Fibroblast of skin of right quadriceps (primary cell): ENCODE measurements at regions not wholly inside any gene's neighbourhood (a gene's known extent, or its start where the extent isn't known, plus 50 kb on each side); places are given as distances from the start of the nearest gene placed in this dataset.
"Not testable (repeated sequence)": the region's sequence is repeated elsewhere in the genome, so short reads cannot be mapped to it uniquely, and the experiment has no call there.

Source experiments
- DNase-seq: peaks from one replicate; pipeline ENCODE4 v3.0.0-alpha.2; 2013

DNA sequence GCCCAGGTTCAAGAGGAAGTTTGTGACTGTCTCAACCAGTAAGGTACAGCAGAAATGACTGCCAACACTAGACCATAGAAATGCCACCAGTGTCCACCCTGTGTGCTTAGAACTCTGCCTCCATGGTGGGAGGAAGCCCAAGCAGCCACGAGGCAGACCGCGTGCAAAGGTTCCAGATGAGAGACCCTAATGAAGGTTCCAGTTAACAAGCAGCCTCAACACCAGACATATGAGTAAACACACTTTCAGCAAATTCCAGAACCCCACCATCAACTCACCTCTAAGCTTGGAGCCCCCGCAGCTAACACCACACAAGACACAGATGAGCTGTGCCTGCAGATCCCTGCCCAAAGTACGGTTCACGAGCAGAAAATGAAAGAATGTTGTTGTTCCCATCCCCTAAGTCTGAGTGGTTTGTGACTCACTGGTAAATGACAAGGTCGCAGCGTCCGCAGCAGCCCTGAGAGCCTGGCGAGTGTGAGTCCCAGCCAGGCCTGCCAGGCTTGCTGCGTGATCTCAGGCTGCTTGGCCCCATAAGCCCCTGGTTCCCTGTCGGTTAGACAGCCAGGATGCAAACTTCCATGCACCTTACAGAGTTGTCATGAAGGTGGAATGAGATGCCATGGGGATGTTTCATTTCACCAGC is 193.7 kb downstream of the C16orf95 start:
- no peak for DNase-seq

DNA sequence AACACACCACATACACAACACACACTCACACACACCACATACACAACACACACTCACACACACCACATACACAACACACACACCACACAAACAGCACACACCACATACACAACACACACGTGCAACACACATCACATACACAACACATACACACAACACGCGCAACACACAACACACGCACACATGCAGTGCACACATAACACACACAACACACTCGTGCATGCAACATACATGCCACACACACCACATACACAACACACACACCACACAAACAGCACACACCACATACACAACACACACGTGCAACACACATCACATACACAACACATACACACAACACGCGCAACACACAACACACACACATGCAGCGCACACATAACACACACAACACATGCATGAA is 192.8 kb downstream of the C16orf95 start:
- not testable (repeated sequence) for DNase-seq

DNA sequence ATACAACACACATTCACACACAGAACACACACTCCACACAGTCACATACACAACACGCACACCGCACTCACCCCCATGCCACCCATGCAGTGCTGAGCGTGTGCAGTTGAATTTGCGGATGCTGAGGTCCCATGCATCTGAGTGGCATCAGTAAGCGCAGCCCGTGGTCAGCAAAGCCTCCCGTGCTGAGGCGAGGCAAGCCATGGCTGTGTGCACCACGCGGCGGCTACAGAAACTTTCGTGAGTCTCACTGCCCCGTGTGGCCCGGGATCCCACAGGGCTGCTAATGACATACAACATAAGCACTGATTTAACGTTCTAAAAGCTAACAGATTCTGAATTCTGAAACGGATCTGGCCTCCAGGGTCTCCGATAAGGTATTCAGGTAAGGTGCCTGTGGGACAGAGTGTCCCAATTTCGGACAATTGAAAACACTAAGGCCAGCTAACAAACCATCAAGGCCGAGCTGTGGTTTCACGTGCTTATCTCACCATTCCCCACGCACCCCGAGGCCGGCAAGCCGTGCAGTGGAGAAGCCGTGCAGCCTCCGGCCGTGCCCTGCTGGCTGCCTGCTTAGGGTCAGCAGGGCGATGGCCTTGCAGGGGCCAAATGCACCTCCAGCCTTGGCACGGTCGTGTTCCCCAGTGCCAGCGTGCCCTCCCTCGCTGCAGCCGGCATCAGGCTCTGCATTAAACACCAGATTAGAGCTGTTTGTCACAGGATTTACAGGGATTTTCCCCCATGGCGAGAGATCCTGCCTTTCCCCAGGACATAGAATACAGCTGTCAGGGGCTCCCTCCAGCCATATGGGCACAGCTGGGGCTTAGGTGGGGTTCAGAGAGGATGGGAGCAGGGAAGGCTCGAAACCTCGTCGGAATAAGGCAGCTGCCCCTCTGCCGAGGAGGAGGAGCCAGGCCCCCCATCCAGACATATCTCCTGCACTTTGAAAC is 191.7 kb downstream of the C16orf95 start:
- no peak for DNase-seq

DNA sequence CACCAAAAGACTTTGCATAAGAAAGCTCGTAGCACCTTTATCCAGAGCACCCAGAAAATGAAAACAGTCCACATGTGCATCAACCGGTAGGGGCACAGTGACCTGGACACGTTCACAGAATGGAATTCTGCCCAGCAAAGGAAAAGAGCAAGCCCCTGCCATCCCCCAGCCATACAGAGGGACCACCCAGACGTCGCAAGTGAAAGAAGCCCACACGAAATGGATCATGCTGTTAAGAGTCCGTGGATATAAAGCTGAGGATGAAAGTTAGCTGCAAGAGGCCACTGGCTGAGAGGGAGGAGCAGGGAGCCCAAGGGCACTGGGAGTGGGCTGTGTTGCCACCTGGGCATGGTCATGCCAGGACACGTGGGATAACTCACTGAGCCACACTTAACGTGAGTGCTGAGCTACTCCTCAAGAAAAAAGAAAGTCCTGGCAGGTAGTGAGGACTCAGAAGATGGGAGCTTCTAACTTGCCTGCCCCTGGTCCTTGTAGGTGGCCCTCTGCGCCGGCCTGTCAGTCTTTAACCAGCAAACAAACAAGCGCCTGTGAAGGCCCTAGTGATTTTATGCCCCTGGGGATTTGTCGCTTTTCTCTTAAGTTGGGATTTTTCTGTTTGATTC is 190.7 kb downstream of the C16orf95 start:
- no peak for DNase-seq

DNA sequence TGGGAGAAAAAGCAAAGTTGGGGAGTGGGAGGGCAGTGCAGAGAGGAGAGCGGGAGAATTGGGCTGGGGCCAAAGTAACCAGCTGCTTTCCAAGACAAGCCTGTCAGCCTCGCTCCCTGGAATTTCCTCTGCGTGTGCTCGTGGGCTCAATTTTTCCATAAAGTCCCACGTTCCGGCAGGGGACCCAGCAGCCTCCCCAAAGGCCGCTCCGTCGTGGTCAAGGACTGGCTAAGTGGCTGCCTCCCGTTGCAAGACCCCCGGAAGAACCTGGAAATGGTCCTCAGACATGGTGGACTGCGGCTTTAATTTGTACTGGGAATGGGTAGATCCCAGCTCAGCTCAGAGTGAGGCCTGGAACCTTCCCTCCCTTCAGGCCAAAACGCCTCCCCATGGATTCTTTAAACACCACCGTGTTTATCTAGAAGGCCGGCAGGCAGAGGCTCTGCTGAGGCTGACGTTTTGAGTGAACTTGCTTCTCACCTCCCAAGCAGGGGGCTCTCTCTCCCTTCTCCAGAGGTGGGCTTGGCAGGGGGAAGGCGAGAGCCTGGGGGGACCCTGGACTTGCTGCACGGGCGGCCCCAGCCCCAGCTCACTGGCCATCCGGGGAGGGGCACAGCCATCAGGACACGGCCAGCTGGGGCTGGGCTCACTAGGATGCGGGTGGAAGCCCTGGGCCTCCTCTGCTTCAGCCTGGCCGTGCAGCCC is 190.0 kb downstream of the C16orf95 start:
- DNase-seq: peak; percentile 14

DNA sequence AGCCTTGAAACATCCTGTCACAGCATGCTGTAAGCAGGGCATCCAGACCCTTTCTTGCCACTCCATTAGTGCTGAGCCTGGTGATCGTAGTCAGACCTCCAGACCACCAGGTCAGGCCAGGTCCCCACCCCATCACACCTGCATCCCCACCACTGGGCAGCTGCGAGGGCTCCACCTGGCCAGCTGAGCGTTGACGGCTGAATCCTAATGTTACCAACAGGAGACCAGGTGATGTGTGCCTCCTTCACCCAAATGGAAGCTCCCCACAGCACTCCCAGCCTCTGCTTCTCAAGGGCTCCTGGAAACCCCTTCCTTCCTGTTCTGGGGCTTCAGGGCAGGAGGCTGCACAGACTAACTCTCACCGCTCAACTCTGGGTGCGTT is 189.4 kb downstream of the C16orf95 start:
- no peak for DNase-seq

DNA sequence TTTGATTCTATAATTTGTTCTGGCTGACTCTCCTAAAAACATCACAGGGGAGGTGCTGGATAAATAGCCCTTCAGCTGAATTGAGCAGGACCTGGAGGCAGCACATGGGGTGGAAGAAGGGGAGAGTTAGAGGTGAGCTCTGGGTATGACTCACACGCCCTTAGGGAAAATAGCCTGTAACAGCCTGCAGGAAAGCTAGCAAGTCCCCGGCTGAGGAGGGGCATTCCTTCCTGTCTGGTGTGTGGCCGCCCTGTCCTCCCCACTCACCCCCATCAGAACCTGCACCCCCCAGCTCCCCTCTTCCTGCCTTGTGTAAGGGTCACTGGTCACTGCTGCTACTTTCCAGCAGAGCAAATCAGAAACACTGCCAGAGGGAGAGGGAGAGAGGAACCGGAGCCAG is 187.4 kb downstream of the C16orf95 start:
- DNase-seq: peak; percentile 17

DNA sequence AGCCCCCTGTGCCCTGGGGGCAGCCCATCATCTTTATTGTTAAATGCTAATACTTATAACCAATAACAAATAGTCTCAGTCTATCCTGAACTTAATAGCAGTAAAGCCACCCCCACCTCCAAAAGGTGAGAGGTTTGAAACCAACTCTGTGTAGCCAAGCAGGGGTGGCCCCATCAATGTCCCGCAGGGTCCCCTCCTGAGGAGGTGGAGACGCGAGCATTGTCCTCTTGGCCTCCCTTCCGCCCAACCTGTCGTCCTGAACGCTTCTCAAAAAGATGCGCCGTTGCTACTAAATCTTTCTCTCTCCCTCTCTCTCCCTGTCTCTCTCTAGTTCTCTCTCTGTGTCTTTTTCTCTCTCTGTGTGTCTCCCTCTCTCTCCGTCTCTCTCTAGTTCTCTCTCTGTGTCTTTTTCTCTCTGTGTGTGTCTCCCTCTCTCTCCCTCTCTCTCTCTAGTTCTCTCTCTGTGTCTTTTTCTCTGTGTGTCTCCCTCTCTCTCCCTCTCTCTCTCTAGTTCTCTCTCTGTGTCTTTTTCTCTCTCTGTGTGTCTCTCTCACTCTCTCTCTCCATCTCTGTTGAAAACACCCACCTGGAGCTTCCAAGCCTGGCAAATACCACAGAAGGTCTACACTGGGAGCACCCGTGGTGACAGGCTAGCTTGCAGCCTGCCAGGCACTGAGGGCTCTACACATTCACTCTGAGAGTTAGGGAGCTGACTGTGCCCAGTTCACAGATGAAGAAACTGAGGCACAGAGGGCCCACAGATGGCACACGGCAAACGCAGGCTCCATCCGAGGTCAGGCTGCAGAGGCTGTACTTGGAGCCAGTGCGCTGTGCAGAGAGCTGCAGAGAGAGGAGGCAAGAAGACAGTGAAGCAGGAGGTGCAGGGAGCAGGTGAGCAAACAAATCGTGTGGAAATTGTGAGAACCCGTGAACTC is 185.9 kb downstream of the C16orf95 start:
- no peak for DNase-seq

DNA sequence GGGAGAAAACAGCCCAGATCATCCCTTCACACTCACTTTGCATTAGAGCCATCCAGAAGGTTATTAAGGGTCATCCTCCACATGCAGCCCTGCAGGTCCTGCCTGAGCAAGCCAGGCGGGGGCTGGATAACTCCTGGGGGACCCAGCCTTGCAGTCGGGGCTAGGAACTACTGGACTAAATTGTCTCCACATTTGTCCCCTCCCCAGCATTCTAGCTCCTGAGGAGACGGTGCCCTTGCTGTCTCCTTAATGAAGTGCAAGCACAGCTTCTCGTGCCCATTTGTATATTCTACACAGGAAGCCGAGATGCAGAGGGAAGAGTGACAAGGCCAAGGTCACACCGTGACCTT is 185.2 kb downstream of the C16orf95 start:
- no peak for DNase-seq

DNA sequence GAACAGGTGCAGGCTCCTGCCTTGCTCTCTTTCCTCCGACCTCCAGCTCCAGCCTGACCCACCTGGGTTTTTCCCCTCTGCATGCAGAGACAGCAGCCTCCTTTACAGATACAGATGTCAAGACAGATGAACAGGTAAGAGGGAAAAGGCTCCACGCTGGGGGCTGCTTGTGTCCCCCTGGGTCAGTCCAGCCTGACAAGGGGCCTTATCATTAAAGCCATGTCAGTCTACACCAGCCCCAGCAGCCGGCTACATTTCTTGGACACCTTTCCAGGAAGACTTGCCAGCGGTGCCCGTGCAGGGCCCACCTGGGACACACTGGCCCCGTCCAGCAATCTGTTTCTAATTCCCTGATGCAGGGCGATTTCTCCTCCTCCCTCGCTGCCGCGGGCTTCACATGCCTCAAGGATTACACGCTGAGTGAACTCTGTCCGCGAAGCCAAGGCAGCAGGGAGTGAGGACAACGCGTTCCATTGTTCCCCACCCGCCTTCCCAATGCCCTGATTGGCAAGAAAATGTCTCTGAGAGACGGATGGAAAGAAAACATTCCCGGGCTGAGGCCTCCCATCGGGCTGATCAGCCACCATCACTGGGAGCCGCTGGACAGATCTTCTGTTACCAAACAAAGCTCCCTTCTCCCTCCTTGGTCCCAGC is 184.7 kb downstream of the C16orf95 start:
- DNase-seq: peak; percentile 73

DNA sequence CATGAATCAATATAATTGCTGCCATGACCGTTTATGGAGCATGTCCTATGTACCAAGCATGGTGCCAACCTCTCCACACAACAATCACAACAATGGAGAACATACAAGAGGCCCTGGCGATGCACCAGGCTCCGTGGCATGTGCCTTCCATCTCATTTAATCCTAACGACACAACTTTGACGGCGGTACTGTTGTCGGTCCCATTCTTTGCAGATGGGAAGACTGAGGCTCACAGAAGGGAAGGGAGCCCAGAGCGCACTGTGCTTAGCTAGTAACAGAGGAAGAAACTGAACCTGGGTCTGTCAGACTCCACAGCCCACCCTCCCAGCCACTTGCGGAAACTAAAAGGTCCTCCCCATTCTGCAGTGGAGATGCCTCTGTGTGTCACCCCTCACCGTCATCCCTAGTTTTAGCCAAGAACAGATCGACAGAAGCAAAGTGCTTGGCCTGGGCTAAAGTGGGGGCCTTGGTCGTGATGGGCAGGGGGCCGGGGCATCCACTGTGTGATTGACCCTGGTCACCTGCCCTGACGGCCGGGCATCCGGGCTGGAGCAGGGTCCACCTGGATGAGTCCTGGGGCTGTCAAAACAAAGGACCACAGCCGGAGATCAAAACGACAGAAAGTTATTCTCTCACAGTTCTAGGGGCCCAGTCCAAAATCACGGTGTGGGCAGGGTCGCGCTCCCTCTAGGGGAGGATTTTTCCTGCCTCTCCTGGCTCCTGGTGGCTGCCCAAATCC is 183.9 kb downstream of the C16orf95 start:
- DNase-seq: no peak

DNA sequence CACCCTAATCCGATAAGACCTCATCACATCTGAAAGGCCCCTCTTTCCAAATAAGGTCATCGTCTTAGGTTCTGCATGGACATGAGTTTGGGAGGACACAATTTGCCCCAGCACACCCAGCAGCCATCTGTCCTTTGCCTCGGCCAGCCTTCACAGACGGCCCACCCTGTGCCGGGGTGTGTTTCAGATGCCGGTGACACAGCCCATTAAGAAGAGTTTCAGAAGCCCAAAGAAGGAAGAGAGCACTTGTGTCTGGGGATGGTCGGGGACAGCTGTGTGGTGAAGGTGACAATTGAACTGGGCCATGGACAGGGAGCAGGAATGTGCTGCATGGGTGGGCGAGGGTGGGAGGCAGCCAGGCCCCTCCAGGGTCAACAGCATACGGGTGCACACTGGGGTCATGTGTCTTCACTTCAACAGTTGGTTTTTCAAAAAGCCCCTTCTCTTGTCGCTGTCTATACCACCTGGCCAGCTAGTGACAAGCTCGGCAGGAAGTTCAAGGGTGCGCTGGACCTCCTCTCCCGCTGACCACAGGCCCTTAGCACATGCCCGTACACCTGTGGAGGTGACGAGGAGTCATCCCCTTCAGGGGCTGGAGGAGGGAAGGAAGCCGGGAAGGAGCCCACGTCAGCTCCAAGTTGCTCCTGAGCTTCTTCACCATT is 183.1 kb downstream of the C16orf95 start:
- DNase-seq: no peak

DNA sequence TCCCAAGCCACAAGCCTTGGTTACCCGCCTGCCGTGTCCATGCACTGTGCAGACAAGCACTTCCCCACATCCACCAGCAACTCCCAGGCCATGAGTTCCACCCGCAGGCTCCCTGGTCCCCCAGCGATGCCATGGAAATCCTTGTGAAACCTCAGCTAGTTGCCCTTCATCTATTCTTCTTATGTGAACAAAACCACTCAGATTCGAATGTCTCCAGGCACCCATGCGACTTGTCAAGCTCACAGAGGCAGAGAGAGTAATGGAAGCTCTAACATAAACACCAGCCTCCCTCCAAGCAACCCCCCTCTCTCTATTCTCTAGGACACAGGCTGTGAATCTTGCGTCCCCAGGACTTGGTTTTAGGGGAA is 182.6 kb downstream of the C16orf95 start:
- DNase-seq: no peak

DNA sequence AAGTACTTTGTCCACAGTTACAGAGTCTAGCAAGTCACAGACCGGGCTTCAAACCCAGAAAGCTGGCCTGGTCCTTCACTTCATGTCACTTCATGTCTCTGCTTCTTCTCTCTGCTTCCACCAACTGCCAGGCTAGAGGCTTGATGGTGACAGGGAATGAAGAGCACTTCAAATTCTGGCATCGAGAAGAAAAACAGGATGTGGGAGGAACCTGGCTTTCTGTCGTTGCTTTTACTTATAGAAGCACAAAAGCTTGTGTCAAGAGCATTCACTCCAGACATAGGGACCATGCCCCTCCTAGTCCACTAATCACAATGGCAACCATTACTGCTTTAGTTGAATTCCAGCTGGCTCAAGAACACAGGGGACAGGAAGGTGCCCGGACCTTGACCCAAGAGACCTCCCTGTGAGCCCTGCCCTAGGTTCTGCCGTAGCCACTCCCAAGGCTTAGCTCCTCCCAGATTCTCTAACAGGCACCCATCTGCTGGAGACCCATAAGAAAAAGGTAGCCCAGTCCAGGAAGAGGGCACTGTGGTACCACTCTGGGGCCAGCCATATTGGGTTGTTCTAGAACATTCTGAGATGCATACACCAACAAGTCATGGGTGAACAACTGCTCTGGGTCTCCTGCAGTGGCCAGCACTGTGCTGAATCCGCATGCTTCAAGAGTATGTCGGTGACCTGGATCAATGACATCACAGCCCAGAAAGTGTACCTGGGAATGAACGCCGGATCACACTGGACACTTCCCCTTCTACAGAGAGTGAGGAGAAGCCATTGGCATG is 181.8 kb downstream of the C16orf95 start:
- no peak for DNase-seq

DNA sequence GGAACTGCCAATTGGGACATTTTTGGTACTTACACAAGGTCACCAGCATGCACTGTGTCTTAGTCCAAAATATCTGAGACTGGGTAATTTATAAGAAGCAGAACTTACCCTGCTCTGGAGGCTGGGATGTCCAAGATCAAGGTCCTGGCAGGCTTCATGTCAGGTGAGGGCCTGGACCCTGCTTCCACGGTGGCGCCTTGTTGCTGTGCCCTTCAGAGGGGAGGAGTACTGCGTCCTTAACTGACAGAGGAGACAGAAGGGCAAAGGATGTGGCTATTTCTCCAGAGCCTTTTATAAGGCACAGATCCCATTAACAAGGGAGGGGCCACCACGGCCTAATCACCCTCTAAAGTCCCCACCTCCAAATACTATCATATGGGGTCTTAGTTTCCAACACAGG is 178.9 kb downstream of the C16orf95 start:
- DNase-seq: no peak

DNA sequence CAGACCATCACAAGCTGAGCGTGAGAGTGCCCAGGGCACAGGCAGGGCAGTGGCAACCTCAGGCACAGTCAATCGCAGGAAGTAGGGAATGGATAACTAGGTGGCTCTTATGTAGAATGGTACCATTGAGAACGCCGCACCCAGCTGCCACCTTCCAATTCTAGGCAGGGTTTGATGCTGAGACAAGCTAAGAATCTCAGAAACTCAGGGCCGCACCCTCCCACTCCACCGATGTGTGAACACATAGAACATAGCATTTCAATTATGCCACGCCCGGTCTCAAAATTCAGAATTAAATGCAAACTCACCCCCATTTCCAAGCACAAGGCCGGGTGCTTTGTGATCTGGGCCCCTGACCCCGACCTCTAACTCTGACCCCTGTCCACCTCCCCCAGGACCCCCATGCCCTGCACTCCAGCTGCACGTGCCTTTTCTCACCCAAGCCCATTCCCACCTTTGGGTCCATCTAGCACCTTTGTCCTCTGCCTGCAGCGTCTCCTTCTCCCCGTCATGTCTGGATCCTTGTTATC is 178.4 kb downstream of the C16orf95 start:
- DNase-seq: no peak

DNA sequence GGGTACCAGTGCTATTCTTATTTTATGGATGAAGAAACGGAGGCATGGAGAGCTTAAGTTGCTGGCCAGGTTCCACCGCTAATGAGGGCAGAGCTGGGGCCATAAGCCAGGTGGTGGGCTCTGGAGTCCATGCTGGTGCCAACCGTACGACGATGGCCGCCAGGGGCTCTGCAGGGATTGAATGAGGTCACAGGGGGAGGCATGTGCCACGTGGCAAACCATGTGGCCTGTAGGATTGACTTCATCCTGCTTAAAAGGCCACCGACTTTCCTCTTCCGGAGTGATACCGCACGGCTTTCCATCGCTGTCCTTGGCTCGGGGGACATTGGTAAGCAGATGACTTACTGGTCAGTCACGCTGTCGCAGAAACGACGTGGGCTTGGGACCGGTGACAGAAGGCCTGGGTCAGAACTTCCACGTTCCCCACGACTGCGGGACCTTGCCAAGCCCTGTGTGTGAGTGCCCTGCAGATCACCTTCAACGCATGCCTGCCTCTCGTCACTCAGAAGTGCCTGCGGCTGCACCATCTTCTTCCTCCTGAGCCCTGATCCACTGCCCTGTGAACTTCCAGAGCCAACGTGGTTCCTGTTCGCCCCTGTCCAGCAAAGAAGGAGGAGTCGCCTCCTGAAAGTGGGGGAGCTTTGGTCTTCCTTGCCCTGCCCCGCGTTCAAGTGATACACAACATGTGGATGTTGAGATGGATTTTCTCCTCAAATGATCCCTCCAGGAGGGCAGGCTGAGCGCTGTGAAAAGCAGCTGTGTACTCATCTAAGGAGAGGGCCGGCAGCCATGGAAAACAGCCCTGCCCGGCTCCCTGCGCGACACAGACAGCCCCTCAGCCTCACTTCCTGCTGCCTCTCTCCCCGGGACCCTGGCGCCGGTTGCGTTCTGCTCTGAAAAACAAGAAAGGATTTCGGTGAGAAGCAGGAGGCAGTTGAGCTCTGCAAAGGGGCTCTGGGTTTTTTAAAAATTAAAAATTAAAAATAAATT is 176.7 kb downstream of the C16orf95 start:
- no peak for DNase-seq

DNA sequence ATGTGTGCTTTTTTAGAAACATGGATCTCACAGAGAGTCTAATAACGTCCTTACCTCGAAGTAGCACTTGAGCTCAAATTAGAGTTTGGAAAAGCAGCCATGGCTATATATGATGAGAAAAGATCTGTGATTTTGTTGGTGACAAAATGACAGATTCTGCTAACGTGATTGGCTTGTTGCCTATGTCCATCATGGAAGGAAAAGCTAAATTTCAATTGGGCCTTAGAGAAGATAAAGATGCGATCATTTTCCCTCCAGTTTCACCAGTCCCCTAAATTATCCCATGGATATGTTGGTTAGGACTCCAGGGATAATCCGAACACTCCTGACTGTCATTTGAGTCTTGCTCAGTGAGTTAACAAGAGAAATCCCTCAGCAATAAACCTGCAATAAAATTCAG is 175.8 kb downstream of the C16orf95 start:
- DNase-seq: no peak
